RWPE1 (cell line): ENCODE measurements at regions not wholly inside any gene's neighbourhood (a gene's known extent, or its start where the extent isn't known, plus 50 kb on each side); places are given as distances from the start of the nearest gene placed in this dataset.
"Not testable (repeated sequence)": the region's sequence is repeated elsewhere in the genome, so short reads cannot be mapped to it uniquely, and the experiment has no call there.

Experiments
- CTCF ChIA-PET: fragments of 350-600 bp; sonication (Branson Sonifier 250); formaldehyde crosslinking; extraction: SDS; loops from one replicate; lab custom pipeline; 2021; lab: Yijun Ruan, JAX
- POLR2A ChIA-PET: fragments of 400-600 bp; formaldehyde crosslinking; extraction: SDS; loops from one replicate; lab custom pipeline; 2020; ENCODE audit warnings: antibody characterized with exemption; ENCODE audit not compliant: low non-redundant PET; lab: Yijun Ruan, JAX
- DNase-seq: peaks from one replicate; pipeline ENCODE4 v3.0.0; 2012; ENCODE audit warnings: low spot score
- H3K27ac ChIP-seq: fragments of 450-650 bp; 2 replicates; pipeline ENCODE4 v1.5.1; 2017
- CTCF ChIP-seq: fragments of 450-650 bp; conservative IDR thresholded peaks from 2 replicates; pipeline ENCODE4 v1.5.1; 2017; ENCODE audit warnings: low read depth, mild to moderate bottlenecking

GRCh38 chr6:44002067-44002592 is 125.1 kb downstream of the MRPL14 start:
- TF ChIP-seq CTCF, result no peak
- no peak for DNase-seq
- ChIA-PET CTCF (interaction anchor here (1.2 kb wide), 1 partner anchor 72 kb away, joined by 7 read pairs; no protein-coding TSS in a partner anchor), POLR2A (no interaction called here)
- no peak overlapping the region for H3K27ac ChIP-seq

GRCh38 chr6:44001318-44002066 is 125.8 kb downstream of the MRPL14 start:
- CTCF ChIA-PET, result interaction anchor here (1.0 to 1.9 kb wide), 3 partner anchors 72 to 78 kb away, joined by 4 to 7 read pairs (median 7); no protein-coding TSS in a partner anchor
- no peak for DNase-seq

GRCh38 chr6:44000164-44000842 is 126.9 kb downstream of the MRPL14 start:
- H3K27ac ChIP-seq, result no peak overlapping the region
- ChIA-PET CTCF (interaction anchor here (0.6 to 1.9 kb wide), 3 partner anchors 28 to 79 kb away, joined by 3 to 7 read pairs (median 4); no protein-coding TSS in a partner anchor), POLR2A (no interaction called here)
- DNase-seq, result no peak
- no peak for TF ChIP-seq CTCF

More at GRCh38 chr6:44001318-44002066, 125.8 kb downstream of the MRPL14 start:
- no peak for TF ChIP-seq CTCF
- POLR2A ChIA-PET, result no interaction called here
- H3K27ac ChIP-seq, result no peak overlapping the region

- POLR2A ChIA-PET, result no interaction called here
- CTCF ChIA-PET, result interaction anchor here (1.9 kb wide), 1 partner anchor 80 kb away, joined by 7 read pairs; no protein-coding TSS in a partner anchor
- no peak overlapping the region for H3K27ac ChIP-seq
- no peak for TF ChIP-seq CTCF
- DNase-seq, result no peak
Observed at GRCh38 chr6:43999628-44000027, 127.6 kb downstream of the MRPL14 start.

- H3K27ac ChIP-seq, DNase-seq, CTCF ChIA-PET, POLR2A ChIA-PET: not testable (repeated sequence)
Observed at GRCh38 chr6:43998592-43999243, 128.5 kb downstream of the MRPL14 start.

- POLR2A ChIA-PET, DNase-seq, H3K27ac ChIP-seq, CTCF ChIA-PET: not testable (repeated sequence)
Observed at GRCh38 chr6:43997990-43998585, 129.2 kb downstream of the MRPL14 start.

GRCh38 chr6:43997345-43997677 is 129.9 kb downstream of the MRPL14 start:
- POLR2A ChIA-PET, result no interaction called here
- no peak for DNase-seq
- CTCF ChIA-PET, result interaction anchor here (0.5 kb wide), 1 partner anchor 46 kb away, joined by 3 read pairs; no protein-coding TSS in a partner anchor
- no peak for TF ChIP-seq CTCF
- no peak overlapping the region for H3K27ac ChIP-seq
